PFSK-1 (cell line): ENCODE measurements at regions not wholly inside any gene's neighbourhood (a gene's known extent, or its start where the extent isn't known, plus 50 kb on each side); places are given as distances from the start of the nearest gene placed in this dataset.

ENCODE experiments used
- FOXP2 ChIP-seq: optimal IDR thresholded peaks from 2 replicates; pipeline ENCODE3; 2011; ENCODE audit warnings: borderline replicate concordance, control low read depth, inconsistent platforms; ENCODE audit not compliant: insufficient read depth; ENCODE audit errors: extremely low read length, extremely low read depth
- POLR2AphosphoS5 ChIP-seq: IDR thresholded peaks from 2 replicates; pipeline ENCODE4 v1.6.1; 2012; ENCODE audit warnings: low read depth, mild to moderate bottlenecking, control low read depth, low read length, moderate library complexity
- SIN3A ChIP-seq: IDR thresholded peaks from 2 replicates; pipeline ENCODE4 v1.6.1; 2012; ENCODE audit warnings: mild to moderate bottlenecking, low read length, moderate library complexity, borderline replicate concordance; ENCODE audit not compliant: insufficient read depth
- TAF1 ChIP-seq: IDR thresholded peaks from 2 replicates; pipeline ENCODE4 v1.6.1; 2012; ENCODE audit warnings: low read length, control low read depth, borderline replicate concordance; ENCODE audit not compliant: insufficient read depth
- TF ChIP-seq, protein P1 (sequence below), 2 experiments: IDR thresholded peaks; 2 replicates each; pipeline versions ENCODE4 v1.6.1 to v1.8.0; 2011 to 2012; ENCODE audit warnings: low read depth in 2 of 2, low read length in 2 of 2, control low read depth in 1 of 2, inconsistent platforms in 1 of 2, mild to moderate bottlenecking in 1 of 2, moderate library complexity in 1 of 2; ENCODE audit not compliant: insufficient read depth in 1 of 2

- TF ChIP-seq SIN3A = no peak
- no peak for TF ChIP-seq FOXP2
- TF ChIP-seq, protein P1, sequence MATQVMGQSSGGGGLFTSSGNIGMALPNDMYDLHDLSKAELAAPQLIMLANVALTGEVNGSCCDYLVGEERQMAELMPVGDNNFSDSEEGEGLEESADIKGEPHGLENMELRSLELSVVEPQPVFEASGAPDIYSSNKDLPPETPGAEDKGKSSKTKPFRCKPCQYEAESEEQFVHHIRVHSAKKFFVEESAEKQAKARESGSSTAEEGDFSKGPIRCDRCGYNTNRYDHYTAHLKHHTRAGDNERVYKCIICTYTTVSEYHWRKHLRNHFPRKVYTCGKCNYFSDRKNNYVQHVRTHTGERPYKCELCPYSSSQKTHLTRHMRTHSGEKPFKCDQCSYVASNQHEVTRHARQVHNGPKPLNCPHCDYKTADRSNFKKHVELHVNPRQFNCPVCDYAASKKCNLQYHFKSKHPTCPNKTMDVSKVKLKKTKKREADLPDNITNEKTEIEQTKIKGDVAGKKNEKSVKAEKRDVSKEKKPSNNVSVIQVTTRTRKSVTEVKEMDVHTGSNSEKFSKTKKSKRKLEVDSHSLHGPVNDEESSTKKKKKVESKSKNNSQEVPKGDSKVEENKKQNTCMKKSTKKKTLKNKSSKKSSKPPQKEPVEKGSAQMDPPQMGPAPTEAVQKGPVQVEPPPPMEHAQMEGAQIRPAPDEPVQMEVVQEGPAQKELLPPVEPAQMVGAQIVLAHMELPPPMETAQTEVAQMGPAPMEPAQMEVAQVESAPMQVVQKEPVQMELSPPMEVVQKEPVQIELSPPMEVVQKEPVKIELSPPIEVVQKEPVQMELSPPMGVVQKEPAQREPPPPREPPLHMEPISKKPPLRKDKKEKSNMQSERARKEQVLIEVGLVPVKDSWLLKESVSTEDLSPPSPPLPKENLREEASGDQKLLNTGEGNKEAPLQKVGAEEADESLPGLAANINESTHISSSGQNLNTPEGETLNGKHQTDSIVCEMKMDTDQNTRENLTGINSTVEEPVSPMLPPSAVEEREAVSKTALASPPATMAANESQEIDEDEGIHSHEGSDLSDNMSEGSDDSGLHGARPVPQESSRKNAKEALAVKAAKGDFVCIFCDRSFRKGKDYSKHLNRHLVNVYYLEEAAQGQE (IDR thresholded peaks at IDR 0.05; ENCODE audit: insufficient read depth in 1 of 2, low read depth in 2 of 2, low read length in 2 of 2) = no peak
- TF ChIP-seq TAF1 = no peak
- TF ChIP-seq POLR2AphosphoS5 = no peak
These were observed 271.7 kb downstream of the CTTN start for GRCh38 chr11:70669871-70670675.

GRCh38 chr11:70670676-70671034 lies 272.3 kb downstream of the CTTN start:
- TF ChIP-seq FOXP2 (no peak), TAF1 (no peak), POLR2AphosphoS5 (no peak), SIN3A (no peak)
- TF ChIP-seq, protein P1 (IDR thresholded peaks at IDR 0.05; ENCODE audit: insufficient read depth in 1 of 2, low read depth in 2 of 2, low read length in 2 of 2) = no peak

- no peak for TF ChIP-seq POLR2AphosphoS5
- TF ChIP-seq SIN3A = no peak
- TF ChIP-seq, protein P1 (IDR thresholded peaks at IDR 0.05; ENCODE audit: insufficient read depth in 1 of 2, low read depth in 2 of 2, low read length in 2 of 2) = no peak
- no peak for TF ChIP-seq TAF1
- no peak for TF ChIP-seq FOXP2
These were observed 272.8 kb downstream of the CTTN start for GRCh38 chr11:70671083-70671482.

DNA sequence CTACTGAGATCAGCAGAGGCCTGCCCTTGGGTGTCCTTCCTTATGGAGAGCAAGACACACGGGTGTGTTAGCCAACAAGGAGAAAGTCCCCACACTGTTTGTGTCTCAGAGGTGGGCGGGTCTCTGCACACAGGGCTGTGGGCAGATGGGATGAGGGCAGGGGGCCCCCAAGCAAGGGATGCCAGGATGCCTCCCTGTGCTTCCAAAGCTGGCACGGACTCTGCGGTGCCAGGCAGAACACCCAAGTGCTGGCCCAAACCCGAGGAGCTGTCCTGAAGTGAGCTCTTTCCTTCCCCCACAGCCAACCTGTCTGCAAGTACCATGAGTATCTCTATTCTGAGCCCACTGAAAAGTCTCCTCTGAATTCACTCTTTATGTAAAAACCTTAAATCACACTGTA lies 273.3 kb downstream of the CTTN start:
- TF ChIP-seq POLR2AphosphoS5 (no peak), SIN3A (no peak), TAF1 (no peak), FOXP2 (no peak)
- TF ChIP-seq, protein P1 (IDR thresholded peaks at IDR 0.05; ENCODE audit: insufficient read depth in 1 of 2, low read depth in 2 of 2, low read length in 2 of 2) = no peak
